ENCODE measurements at regions not wholly inside any gene's neighbourhood (a gene's known extent, or its start where the extent isn't known, plus 50 kb on each side); places are given as distances from the start of the nearest gene placed in this dataset.

- DNase-seq: no peak
Observed at GRCh38 chr1:14190508-14190907, 408.0 kb upstream of the KAZN start.

- no peak for DNase-seq
Observed at GRCh38 chr1:14194511-14194910, 404.0 kb upstream of the KAZN start.

- DNase-seq: no peak
Observed at GRCh38 chr1:14205066-14205465, 393.4 kb upstream of the KAZN start.

- DNase-seq: no peak
Observed at GRCh38 chr1:14215151-14215550, 383.3 kb upstream of the KAZN start.

- DNase-seq: no peak
Observed at GRCh38 chr1:14217384-14217783, 381.1 kb upstream of the KAZN start.

- no peak for DNase-seq
Observed at GRCh38 chr1:14220324-14220723, 378.2 kb upstream of the KAZN start.

- DNase-seq: no peak
Observed at GRCh38 chr1:14220811-14221210, 377.7 kb upstream of the KAZN start.

- no peak for DNase-seq
Observed at GRCh38 chr1:14222086-14222485, 376.4 kb upstream of the KAZN start.

GRCh38 chr1:14228677-14229076 is 369.8 kb upstream of the KAZN start:
- no peak for DNase-seq

- DNase-seq: no peak
Observed at GRCh38 chr1:14233510-14233909, 365.0 kb upstream of the KAZN start.

- no peak for DNase-seq
Observed at GRCh38 chr1:14236097-14236496, 362.4 kb upstream of the KAZN start.

- no peak for DNase-seq
Observed at GRCh38 chr1:14238472-14239307, 359.8 kb upstream of the KAZN start.

GRCh38 chr1:14240265-14240664 is 358.2 kb upstream of the KAZN start:
- DNase-seq: no peak

GRCh38 chr1:14242123-14242522 is 356.4 kb upstream of the KAZN start:
- DNase-seq: no peak

GRCh38 chr1:14242870-14243269 is 355.6 kb upstream of the KAZN start:
- no peak for DNase-seq

- no peak for DNase-seq
Observed at GRCh38 chr1:14245954-14246353, 352.5 kb upstream of the KAZN start.

GRCh38 chr1:14246471-14246870 is 352.0 kb upstream of the KAZN start:
- DNase-seq: no peak

GRCh38 chr1:14247666-14248065 is 350.8 kb upstream of the KAZN start:
- DNase-seq: no peak

GRCh38 chr1:14251871-14252270 is 346.6 kb upstream of the KAZN start:
- no peak for DNase-seq

GRCh38 chr1:14253676-14254075 is 344.8 kb upstream of the KAZN start:
- DNase-seq: no peak

GRCh38 chr1:14254251-14254650 is 344.2 kb upstream of the KAZN start:
- DNase-seq: peak; percentile 44

GRCh38 chr1:14255233-14255632 is 343.3 kb upstream of the KAZN start:
- no peak for DNase-seq

GRCh38 chr1:14255711-14256110 is 342.8 kb upstream of the KAZN start:
- no peak for DNase-seq

- DNase-seq: no peak
Observed at GRCh38 chr1:14259191-14259757, 339.2 kb upstream of the KAZN start.
